ENCODE measurements at regions not wholly inside any gene's neighbourhood (a gene's known extent, or its start where the extent isn't known, plus 50 kb on each side); places are given as distances from the start of the nearest gene placed in this dataset. TPM values are rescaled to one million over a fixed set of nuclear protein-coding genes. Genes with fewer than 3 reads are reported as not detected.

GRCh38 chr5:8984386-8984785 is 561.5 kb downstream of the SEMA5A start:
- POLR2A ChIA-PET = interaction anchor here (0.7 kb wide), 1 partner anchor 125 kb away, joined by 3 read pairs; no protein-coding TSS in a partner anchor
- no peak overlapping the region for H2AFZ ChIP-seq (ENCODE audit: control insufficient read depth, low read depth, low read length)
- RAD21 ChIA-PET (ENCODE audit: unreplicated experiment) = no interaction called here
- ATAC-seq (no peak), DNase-seq (ENCODE audit: low read depth, low spot score) (no peak), FAIRE-seq (no peak)
- TF ChIP-seq NKRF (conservative IDR thresholded peaks at IDR 0.05) = no peak
- TF ChIP-seq NR2C1 (IDR thresholded peaks at IDR 0.05) = no peak
- TF ChIP-seq ZBTB33 (IDR thresholded peaks at IDR 0.05) = no peak
- TF ChIP-seq SMARCA5 (IDR thresholded peaks at IDR 0.05) = no peak
- no peak for TF ChIP-seq CHD1 (IDR thresholded peaks at IDR 0.05; ENCODE audit: low read depth, low read length)
- no peaks in the 10 kb centered on the region for H3K36me3 ChIP-seq (ENCODE audit: control insufficient read depth in 2 of 2, insufficient read depth in 2 of 2, low read length in 1 of 2)
- 57% methylated on average over 4 of the region's 4 CpGs for whole genome bisulfite sequencing (ENCODE audit: insufficient coverage, insufficient replicate concordance, low lambda C conversion rate, missing lambda C conversion rate)
- no peaks in the 10 kb centered on the region for H3K27me3 ChIP-seq (replicated peaks in 1 of 2; ENCODE audit: control insufficient read depth in 2 of 2, insufficient read depth in 2 of 2, low read length in 1 of 2)
- BruUV-seq (replicated peaks) = no TSS peak
- H3K27ac ChIP-seq (ENCODE audit: control insufficient read depth, insufficient read depth) = no peak overlapping the region
- no peaks in the 10 kb centered on the region for H3K9me3 ChIP-seq (replicated peaks; ENCODE audit: control insufficient read depth, insufficient read depth, low read length)
- no peaks in the 10 kb centered on the region for H4K20me1 ChIP-seq (ENCODE audit: control insufficient read depth, insufficient read depth)
- intact Hi-C loops (cut with micrococcal nuclease; ENCODE audit: unreplicated experiment) = no loop called here
- SMC1A ChIA-PET (ENCODE audit: uncharacterized antibody, unreplicated experiment) = interaction anchor here (0.9 to 1.9 kb wide), 5 partner anchors 9 to 114 kb away, joined by 3 to 6 read pairs (median 4); no protein-coding TSS in a partner anchor
- no peak overlapping the region for H3K4me3 ChIP-seq
- H3K4me1 ChIP-seq (ENCODE audit: control insufficient read depth, insufficient read depth, low read length) = no peaks in the 10 kb centered on the region
- in situ Hi-C loops (cut with MboI) = no loop called here
- no peaks in the 10 kb centered on the region for H3K79me2 ChIP-seq (ENCODE audit: control insufficient read depth, insufficient read depth, low read length)
- no peak overlapping the region for H3K9ac ChIP-seq (ENCODE audit: control insufficient read depth, insufficient read depth, low read length)
- CTCF ChIA-PET = interaction anchor here (1.4 to 1.8 kb wide), 2 partner anchors 9 to 13 kb away, joined by 3 to 4 read pairs; no protein-coding TSS in a partner anchor
- H3K4me2 ChIP-seq (ENCODE audit: control insufficient read depth, insufficient read depth) = no peak overlapping the region

MicroRNA genes in the stretch of these regions (microRNA counts, 767-probe panel; counts per million panel counts)
- 55.3 counts per million for microRNA hsa-miR-4458

Small RNA genes in the stretch of these regions (small RNA-seq; reads per million reads assigned to genes)
- gene AC091895.1 (not detected), gene AC091912.1 (not detected), gene AC091912.2 (not detected), gene AC091932.2 (not detected), gene AC091932.4 (not detected), gene AC091953.1 (not detected), gene AC091953.2 (not detected), gene AC091953.3 (not detected), gene AC091953.5 (not detected), gene AC091965.3 (not detected), gene RNU1-76P (not detected)

Measured in GM12878 (cell line).